ENCODE measurements at regions not wholly inside any gene's neighbourhood (a gene's known extent, or its start where the extent isn't known, plus 50 kb on each side); places are given as distances from the start of the nearest gene placed in this dataset.
A peak's percentile ranks its signal among the peaks of the same experiment; 100 is the strongest.

GRCh38 chr13:50588491-50589130 is 254.9 kb downstream of the DLEU7 start:
- no peak for DNase-seq (ENCODE audit: low read depth in 2 of 3, low spot score in 2 of 3)

- DNase-seq (ENCODE audit: low read depth in 2 of 3, low spot score in 2 of 3): no peak
These were observed 254.4 kb downstream of the DLEU7 start for GRCh38 chr13:50589139-50589538.

GRCh38 chr13:50589651-50590054 is 253.8 kb downstream of the DLEU7 start:
- DNase-seq (ENCODE audit: low read depth in 2 of 3, low spot score in 2 of 3): no peak

- DNase-seq (ENCODE audit: low read depth in 2 of 3, low spot score in 2 of 3): no peak
These were observed 250.9 kb downstream of the DLEU7 start for GRCh38 chr13:50592412-50593155.

- DNase-seq (ENCODE audit: low read depth in 2 of 3, low spot score in 2 of 3): no peak
These were observed 250.3 kb downstream of the DLEU7 start for GRCh38 chr13:50593207-50593606.

GRCh38 chr13:50594276-50595051 is 249.0 kb downstream of the DLEU7 start:
- peak in 1 of 3 experiments; percentile 47 for DNase-seq (ENCODE audit: low read depth in 2 of 3, low spot score in 2 of 3)

GRCh38 chr13:50595196-50595595 is 248.3 kb downstream of the DLEU7 start:
- DNase-seq (ENCODE audit: low read depth in 2 of 3, low spot score in 2 of 3): no peak

GRCh38 chr13:50596156-50596555 is 247.3 kb downstream of the DLEU7 start:
- no peak for DNase-seq (ENCODE audit: low read depth in 2 of 3, low spot score in 2 of 3)

- DNase-seq (ENCODE audit: low read depth in 2 of 3, low spot score in 2 of 3): no peak
These were observed 246.7 kb downstream of the DLEU7 start for GRCh38 chr13:50596776-50597203.

GRCh38 chr13:50598338-50598737 is 245.2 kb downstream of the DLEU7 start:
- no peak for DNase-seq (ENCODE audit: low read depth in 2 of 3, low spot score in 2 of 3)

- no peak for DNase-seq (ENCODE audit: low read depth in 2 of 3, low spot score in 2 of 3)
These were observed 244.4 kb downstream of the DLEU7 start for GRCh38 chr13:50599046-50599445.

GRCh38 chr13:50599927-50600326 is 243.6 kb downstream of the DLEU7 start:
- DNase-seq (ENCODE audit: low read depth in 2 of 3, low spot score in 2 of 3): no peak

GRCh38 chr13:50608370-50608769 is 235.1 kb downstream of the DLEU7 start:
- no peak for DNase-seq (ENCODE audit: low read depth in 2 of 3, low spot score in 2 of 3)

- DNase-seq (ENCODE audit: low read depth in 2 of 3, low spot score in 2 of 3): no peak
These were observed 234.5 kb downstream of the DLEU7 start for GRCh38 chr13:50609011-50609410.

GRCh38 chr13:50610238-50610637 is 233.3 kb downstream of the DLEU7 start:
- no peak for DNase-seq (ENCODE audit: low read depth in 2 of 3, low spot score in 2 of 3)

- no peak for DNase-seq (ENCODE audit: low read depth in 2 of 3, low spot score in 2 of 3)
These were observed 232.2 kb downstream of the DLEU7 start for GRCh38 chr13:50611117-50611781.

GRCh38 chr13:50612717-50613116 is 230.8 kb downstream of the DLEU7 start:
- no peak for DNase-seq (ENCODE audit: low read depth in 2 of 3, low spot score in 2 of 3)

GRCh38 chr13:50613356-50613831 is 230.1 kb downstream of the DLEU7 start:
- DNase-seq (ENCODE audit: low read depth in 2 of 3, low spot score in 2 of 3): no peak

GRCh38 chr13:50615234-50615633 is 228.3 kb downstream of the DLEU7 start:
- no peak for DNase-seq (ENCODE audit: low read depth in 2 of 3, low spot score in 2 of 3)

GRCh38 chr13:50616101-50616500 is 227.4 kb downstream of the DLEU7 start:
- DNase-seq (ENCODE audit: low read depth in 2 of 3, low spot score in 2 of 3): no peak

- DNase-seq (ENCODE audit: low read depth in 2 of 3, low spot score in 2 of 3): no peak
These were observed 226.3 kb downstream of the DLEU7 start for GRCh38 chr13:50617134-50617721.

Measured in activated CD8-positive, alpha-beta memory T cell treated with anti-CD3 and anti-CD28 coated beads for 48 hours (primary cell).